SH-SY5Y (cell line): ENCODE measurements at regions not wholly inside any gene's neighbourhood (a gene's known extent, or its start where the extent isn't known, plus 50 kb on each side); places are given as distances from the start of the nearest gene placed in this dataset.

ENCODE experiments used
- GATA2 ChIP-seq: IDR thresholded peaks from 2 replicates; pipeline ENCODE4 v1.6.1; 2011; ENCODE audit warnings: mild to moderate bottlenecking, low read depth, low read length
- GATA3 ChIP-seq: IDR thresholded peaks from 2 replicates; pipeline ENCODE4 v1.6.1; 2011; ENCODE audit warnings: low read depth, mild to moderate bottlenecking, low read length, moderate library complexity

- TF ChIP-seq GATA2 (no peak), GATA3 (no peak)
Observed at GRCh38 chr11:115056514-115056913, 378.2 kb downstream of the NXPE2 start.
